Mucosa of rectum (tissue), 2 donors: ENCODE measurements at regions not wholly inside any gene's neighbourhood (a gene's known extent, or its start where the extent isn't known, plus 50 kb on each side); places are given as distances from the start of the nearest gene placed in this dataset.

Source experiments
- H3K27ac ChIP-seq, 2 donors: one replicate each; pipeline ENCODE4 v1.7.0; 2013; ENCODE audit warnings: inconsistent platforms in 2 of 2, low read depth in 2 of 2, low read length in 2 of 2
- H3K27me3 ChIP-seq, 2 donors: one replicate each; pipeline ENCODE4 v1.7.0; 2013; ENCODE audit warnings: low read length in 2 of 2; ENCODE audit not compliant: control insufficient read depth in 2 of 2, insufficient read depth in 2 of 2
- H3K36me3 ChIP-seq, 2 donors: one replicate each; pipeline ENCODE4 v1.7.0; 2013; ENCODE audit warnings: low read length in 2 of 2; ENCODE audit not compliant: control insufficient read depth in 2 of 2, insufficient read depth in 2 of 2
- H3K4me1 ChIP-seq, 2 donors: one replicate each; pipeline ENCODE4 v1.7.0; 2013; ENCODE audit warnings: low read length in 2 of 2, mild to moderate bottlenecking in 1 of 2; ENCODE audit not compliant: control insufficient read depth in 2 of 2, insufficient read depth in 2 of 2
- H3K4me3 ChIP-seq, 2 donors: one replicate each; pipeline ENCODE4 v1.7.0; 2013; ENCODE audit warnings: low read length in 2 of 2
- H3K9ac ChIP-seq, 2 donors: one replicate each; pipeline ENCODE4 v1.7.0; 2013; ENCODE audit warnings: low read length in 2 of 2, low read depth in 1 of 2, mild to moderate bottlenecking in 1 of 2
- H3K9me3 ChIP-seq, 2 donors: one replicate each; pipeline ENCODE4 v1.7.0; 2013; ENCODE audit warnings: low read length in 2 of 2; ENCODE audit not compliant: control insufficient read depth in 2 of 2
- donor health status: healthy.
- donor health status: Normal muscosa, but diverticular disease.

- no peaks in the 10 kb centered on the region for H3K27me3 ChIP-seq
These were observed 125.6 kb upstream of the TTC29 start for GRCh38 chr4:147071209-147071740.

DNA sequence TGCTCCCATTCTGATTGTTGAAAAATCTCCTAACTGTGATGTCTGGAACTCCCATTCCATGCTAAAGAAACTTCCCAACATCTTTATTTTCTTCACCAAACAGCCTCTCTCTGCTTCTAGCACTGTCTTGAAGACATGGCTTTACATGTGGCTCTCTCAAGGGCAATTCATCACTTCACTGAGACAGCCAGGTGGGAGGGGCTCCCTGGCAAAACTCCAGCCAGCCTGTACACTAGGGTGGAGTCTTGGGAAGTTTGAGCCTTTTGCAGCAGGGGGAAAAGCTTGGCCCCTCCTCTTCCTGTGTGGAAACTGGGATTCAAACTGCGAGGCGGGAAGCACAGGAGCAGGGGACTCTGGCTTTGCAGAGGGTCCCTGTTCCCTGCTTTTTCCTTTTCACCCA lies 130.5 kb upstream of the TTC29 start:
- Histone ChIP-seq H3K9ac (no peak overlapping the region), H3K4me1 (no peaks in the 10 kb centered on the region), H3K36me3 (no peaks in the 10 kb centered on the region)

More at GRCh38 chr4:147071209-147071740, 125.6 kb upstream of the TTC29 start:
- no peaks in the 10 kb centered on the region for H3K36me3 ChIP-seq
- no peaks in the 10 kb centered on the region for H3K4me1 ChIP-seq
- no peak overlapping the region for H3K27ac ChIP-seq
- no peak overlapping the region for H3K9ac ChIP-seq
- H3K4me3 ChIP-seq: no peak overlapping the region
- no peaks in the 10 kb centered on the region for H3K9me3 ChIP-seq

DNA sequence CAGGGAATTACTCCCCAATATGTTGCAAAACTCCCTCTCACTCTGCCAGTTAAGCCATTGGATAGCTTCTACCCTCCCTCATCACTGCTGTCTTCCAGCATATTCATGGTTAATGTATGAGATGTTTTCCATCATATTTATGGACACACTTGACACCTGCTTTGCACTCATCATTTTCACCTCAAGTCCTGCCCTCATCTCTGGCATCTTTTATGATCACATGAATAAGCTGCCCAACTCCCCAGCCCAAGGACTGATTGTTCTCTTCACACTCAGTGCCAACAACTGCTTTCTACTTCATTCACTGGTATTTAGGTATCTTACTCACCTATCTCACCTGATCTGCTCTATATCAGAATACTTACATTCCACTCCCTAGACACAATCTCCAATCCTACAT lies 131.1 kb upstream of the TTC29 start:
- no peaks in the 10 kb centered on the region for H3K27me3 ChIP-seq
- no peaks in the 10 kb centered on the region for H3K36me3 ChIP-seq
- no peak overlapping the region for H3K4me3 ChIP-seq
- H3K9ac ChIP-seq: no peak overlapping the region
- no peaks in the 10 kb centered on the region for H3K9me3 ChIP-seq
- H3K4me1 ChIP-seq: no peaks in the 10 kb centered on the region
- no peak overlapping the region for H3K27ac ChIP-seq

More for the DNA sequence above, 130.5 kb upstream of the TTC29 start:
- H3K4me3 ChIP-seq: no peak overlapping the region
- no peaks in the 10 kb centered on the region for H3K27me3 ChIP-seq
- H3K9me3 ChIP-seq: no peaks in the 10 kb centered on the region
- H3K27ac ChIP-seq: no peak overlapping the region

- Histone ChIP-seq H3K4me3 (no peak overlapping the region), H3K36me3 (no peaks in the 10 kb centered on the region), H3K4me1 (no peaks in the 10 kb centered on the region), H3K27ac (no peak overlapping the region), H3K9ac (no peak overlapping the region), H3K27me3 (no peaks in the 10 kb centered on the region), H3K9me3 (no peaks in the 10 kb centered on the region)
These were observed 132.7 kb upstream of the TTC29 start for GRCh38 chr4:147078362-147078761.

DNA sequence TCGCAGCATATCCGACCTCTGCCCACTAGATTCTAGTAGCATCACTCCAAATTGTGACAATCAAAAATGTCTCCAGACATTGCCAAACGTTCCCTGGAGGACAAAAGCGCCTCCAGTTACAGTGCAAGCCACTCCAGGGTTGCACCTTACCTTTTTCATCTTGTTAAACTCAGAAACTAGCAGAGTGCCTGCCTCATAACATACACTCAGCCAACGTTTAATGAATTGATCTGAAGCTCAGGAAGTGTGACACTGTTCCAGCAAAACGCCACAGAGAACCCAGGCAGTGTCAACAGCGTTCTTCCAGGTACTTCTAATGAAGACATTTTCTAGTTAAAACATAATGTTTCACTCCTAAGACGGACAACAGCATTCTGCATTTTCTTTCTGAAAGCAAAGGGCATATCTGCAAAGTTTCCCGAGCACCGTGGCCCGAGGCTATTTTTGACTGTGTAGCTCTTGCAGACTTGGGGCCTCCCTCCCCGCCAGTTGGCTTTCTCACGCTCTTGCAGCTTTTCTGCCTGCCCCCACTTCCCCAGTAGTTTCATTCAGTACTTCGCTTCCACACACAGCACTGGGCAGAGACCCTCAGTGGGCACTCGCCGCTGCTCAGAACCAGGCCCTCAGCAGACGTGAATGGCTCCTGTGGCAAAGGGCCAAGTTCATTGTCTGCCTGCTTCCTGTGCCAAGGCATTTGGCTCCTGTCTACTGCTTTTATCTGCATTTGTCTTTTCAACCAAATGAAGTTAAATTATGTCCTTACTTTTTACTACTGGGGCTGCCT lies 133.4 kb upstream of the TTC29 start:
- no peak overlapping the region for H3K9ac ChIP-seq
- no peaks in the 10 kb centered on the region for H3K27me3 ChIP-seq
- H3K27ac ChIP-seq: no peak overlapping the region
- H3K9me3 ChIP-seq: no peaks in the 10 kb centered on the region
- H3K4me3 ChIP-seq: no peak overlapping the region
- H3K36me3 ChIP-seq: no peaks in the 10 kb centered on the region
- H3K4me1 ChIP-seq: no peaks in the 10 kb centered on the region

- H3K9me3 ChIP-seq: no peaks in the 10 kb centered on the region
- no peaks in the 10 kb centered on the region for H3K36me3 ChIP-seq
- H3K4me3 ChIP-seq: no peak overlapping the region
- H3K27ac ChIP-seq: no peak overlapping the region
- no peak overlapping the region for H3K9ac ChIP-seq
- H3K4me1 ChIP-seq: no peaks in the 10 kb centered on the region
- H3K27me3 ChIP-seq: no peaks in the 10 kb centered on the region
These were observed 139.2 kb upstream of the TTC29 start for GRCh38 chr4:147084861-147085260.

GRCh38 chr4:147085781-147086180 lies 140.1 kb upstream of the TTC29 start:
- H3K4me1 ChIP-seq: no peaks in the 10 kb centered on the region
- no peak overlapping the region for H3K4me3 ChIP-seq

GRCh38 chr4:147088146-147088545 lies 142.5 kb upstream of the TTC29 start:
- no peaks in the 10 kb centered on the region for H3K9me3 ChIP-seq
- no peaks in the 10 kb centered on the region for H3K36me3 ChIP-seq
- no peak overlapping the region for H3K27ac ChIP-seq
- H3K27me3 ChIP-seq: no peaks in the 10 kb centered on the region
- H3K4me3 ChIP-seq: no peak overlapping the region
- H3K4me1 ChIP-seq: no peaks in the 10 kb centered on the region
- H3K9ac ChIP-seq: no peak overlapping the region

More at GRCh38 chr4:147085781-147086180, 140.1 kb upstream of the TTC29 start:
- Histone ChIP-seq H3K9ac (no peak overlapping the region), H3K27me3 (no peaks in the 10 kb centered on the region), H3K36me3 (no peaks in the 10 kb centered on the region), H3K27ac (no peak overlapping the region), H3K9me3 (no peaks in the 10 kb centered on the region)

DNA sequence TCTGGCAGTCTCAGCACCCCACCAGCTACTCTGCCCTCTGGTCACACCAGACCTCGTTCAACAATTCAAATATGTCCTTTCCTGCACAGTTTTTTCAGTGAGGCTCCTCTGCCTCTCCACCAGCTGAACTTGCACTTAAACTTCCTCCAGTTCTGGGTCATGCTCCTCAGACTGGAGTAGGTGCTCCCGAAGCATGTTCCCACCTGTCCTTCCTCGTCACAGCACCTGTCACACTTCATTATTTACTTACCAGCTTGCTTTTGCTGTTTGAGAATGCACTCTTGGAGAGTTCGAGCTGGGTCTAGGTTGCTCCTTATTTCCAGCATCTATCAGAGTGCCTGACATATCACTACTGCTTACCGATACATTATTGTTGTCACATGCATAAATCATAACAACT lies 144.8 kb upstream of the TTC29 start:
- no peak overlapping the region for H3K9ac ChIP-seq

GRCh38 chr4:147093206-147093605 lies 147.5 kb upstream of the TTC29 start:
- Histone ChIP-seq H3K27me3 (no peaks in the 10 kb centered on the region), H3K4me1 (no peaks in the 10 kb centered on the region), H3K27ac (no peak overlapping the region), H3K4me3 (no peak overlapping the region), H3K36me3 (no peaks in the 10 kb centered on the region), H3K9ac (no peak overlapping the region), H3K9me3 (no peaks in the 10 kb centered on the region)

More for the DNA sequence above, 144.8 kb upstream of the TTC29 start:
- no peaks in the 10 kb centered on the region for H3K27me3 ChIP-seq
- no peaks in the 10 kb centered on the region for H3K9me3 ChIP-seq
- H3K27ac ChIP-seq: no peak overlapping the region
- no peaks in the 10 kb centered on the region for H3K4me1 ChIP-seq
- H3K4me3 ChIP-seq: no peak overlapping the region
- H3K36me3 ChIP-seq: no peaks in the 10 kb centered on the region
